ENCODE measurements at regions not wholly inside any gene's neighbourhood (a gene's known extent, or its start where the extent isn't known, plus 50 kb on each side); places are given as distances from the start of the nearest gene placed in this dataset.
"Not testable (repeated sequence)": the region's sequence is repeated elsewhere in the genome, so short reads cannot be mapped to it uniquely, and the experiment has no call there.

GRCh38 chr16:75952124-75952523, 225.8 kb upstream of the CPHXL start:
- ATAC-seq (no peak), DNase-seq (no peak)
- no peak overlapping the region for H3K27ac ChIP-seq (ENCODE audit: low read length)
- no peaks in the 10 kb centered on the region for H3K27me3 ChIP-seq (ENCODE audit: control insufficient read depth, insufficient read depth, low read length)
- no peaks in the 10 kb centered on the region for H3K4me1 Mint-ChIP-seq
- no peaks in the 10 kb centered on the region for H3K27me3 Mint-ChIP-seq (ENCODE audit: low read depth in 2 of 2)
- no peak overlapping the region for H3K4me3 Mint-ChIP-seq
- TF ChIP-seq CTCF (IDR thresholded peaks at IDR 0.05): no peak
- no peaks in the 10 kb centered on the region for H3K9me3 ChIP-seq (ENCODE audit: control insufficient read depth, insufficient read depth, low read length)
- H3K9me3 Mint-ChIP-seq: peaks cover 3 to 4% of the 10 kb centered on the region in 2 donors
- intact Hi-C loops (cut with micrococcal nuclease): no loop called here
- H3K4me3 ChIP-seq (ENCODE audit: low read length): no peak overlapping the region
- no peaks in the 10 kb centered on the region for H3K36me3 ChIP-seq (ENCODE audit: control insufficient read depth, insufficient read depth, low read length)
- H3K36me3 Mint-ChIP-seq: no peaks in the 10 kb centered on the region
- no peaks in the 10 kb centered on the region for H3K4me1 ChIP-seq (ENCODE audit: control insufficient read depth, insufficient read depth, low read length)
- 84% methylated on average over 2 of the region's 2 CpGs for WGBS (ENCODE audit: insufficient coverage)
- no peak overlapping the region for H3K27ac Mint-ChIP-seq

GRCh38 chr16:75957870-75958269, 231.6 kb upstream of the CPHXL start:
- Histone ChIP-seq H3K27me3 (ENCODE audit: control insufficient read depth, insufficient read depth, low read length) (no peaks in the 10 kb centered on the region), H3K4me1 (ENCODE audit: control insufficient read depth, insufficient read depth, low read length) (no peaks in the 10 kb centered on the region), H3K36me3 (ENCODE audit: control insufficient read depth, insufficient read depth, low read length) (no peaks in the 10 kb centered on the region), H3K27ac (ENCODE audit: low read length) (no peak overlapping the region), H3K4me3 (ENCODE audit: low read length) (no peak overlapping the region), H3K9me3 (ENCODE audit: control insufficient read depth, insufficient read depth, low read length) (no peaks in the 10 kb centered on the region)
- 97% methylated on average over 4 of the region's 6 CpGs for WGBS (ENCODE audit: insufficient coverage)
- no peaks in the 10 kb centered on the region for H3K4me1 Mint-ChIP-seq
- TF ChIP-seq CTCF (IDR thresholded peaks at IDR 0.05): no peak
- peaks cover 3 to 12% of the 10 kb centered on the region in 2 donors for H3K9me3 Mint-ChIP-seq
- DNase-seq: no peak
- intact Hi-C loops (cut with micrococcal nuclease): no loop called here
- H3K36me3 Mint-ChIP-seq: no peaks in the 10 kb centered on the region
- H3K27me3 Mint-ChIP-seq (ENCODE audit: low read depth in 2 of 2): no peaks in the 10 kb centered on the region
- H3K27ac Mint-ChIP-seq: no peak overlapping the region
- H3K4me3 Mint-ChIP-seq: no peak overlapping the region
- ATAC-seq: no peak

GRCh38 chr16:75965504-75966374, 239.4 kb upstream of the CPHXL start:
- H3K36me3 Mint-ChIP-seq: no peaks in the 10 kb centered on the region
- Histone ChIP-seq H3K9me3 (ENCODE audit: control insufficient read depth, insufficient read depth, low read length) (no peaks in the 10 kb centered on the region), H3K4me1 (ENCODE audit: control insufficient read depth, insufficient read depth, low read length) (no peaks in the 10 kb centered on the region), H3K36me3 (ENCODE audit: control insufficient read depth, insufficient read depth, low read length) (no peaks in the 10 kb centered on the region), H3K27ac (ENCODE audit: low read length) (no peak overlapping the region), H3K4me3 (ENCODE audit: low read length) (no peak overlapping the region), H3K27me3 (ENCODE audit: control insufficient read depth, insufficient read depth, low read length) (no peaks in the 10 kb centered on the region)
- ATAC-seq (no peak), DNase-seq (no peak)
- no peaks in the 10 kb centered on the region for H3K27me3 Mint-ChIP-seq (ENCODE audit: low read depth in 2 of 2)
- 92% methylated on average over 1 of the region's 1 CpG for WGBS (ENCODE audit: insufficient coverage)
- TF ChIP-seq CTCF (IDR thresholded peaks at IDR 0.05): no peak
- peaks cover 2 to 3% of the 10 kb centered on the region in 2 donors for H3K9me3 Mint-ChIP-seq
- no peak overlapping the region for H3K4me3 Mint-ChIP-seq
- no peak overlapping the region for H3K27ac Mint-ChIP-seq
- intact Hi-C loops (cut with micrococcal nuclease): no loop called here
- no peaks in the 10 kb centered on the region for H3K4me1 Mint-ChIP-seq

- H3K27me3 Mint-ChIP-seq (ENCODE audit: low read depth in 2 of 2); ATAC-seq; DNase-seq; H3K9me3 ChIP-seq (ENCODE audit: control insufficient read depth, insufficient read depth, low read length); H3K4me3 Mint-ChIP-seq; H3K27ac Mint-ChIP-seq; H3K9me3 Mint-ChIP-seq; intact Hi-C loops (cut with micrococcal nuclease); H3K4me3 ChIP-seq (ENCODE audit: low read length); H3K4me1 ChIP-seq (ENCODE audit: control insufficient read depth, insufficient read depth, low read length); H3K27me3 ChIP-seq (ENCODE audit: control insufficient read depth, insufficient read depth, low read length); H3K36me3 ChIP-seq (ENCODE audit: control insufficient read depth, insufficient read depth, low read length); H3K4me1 Mint-ChIP-seq; H3K27ac ChIP-seq (ENCODE audit: low read length); H3K36me3 Mint-ChIP-seq: not testable (repeated sequence)
- WGBS (ENCODE audit: insufficient coverage): 86% methylated on average over 6 of the region's 6 CpGs
Observed at GRCh38 chr16:75969120-75969519, 242.8 kb upstream of the CPHXL start.

Measured in natural killer cell (primary cell).